MG63 (cell line): ENCODE measurements at regions not wholly inside any gene's neighbourhood (a gene's known extent, or its start where the extent isn't known, plus 50 kb on each side); places are given as distances from the start of the nearest gene placed in this dataset.

Experiments used
- DNase-seq: peaks from one replicate; pipeline ENCODE4 v3.0.0-alpha.2; 2020
- H3K27me3 ChIP-seq: fragments of 250-450 bp; sonication (Bioruptor Pico); 2 replicates; pipeline ENCODE4 v1.5.1; 2020; ENCODE audit warnings: mild to moderate bottlenecking, moderate library complexity
- H3K36me3 ChIP-seq: fragments of 250-450 bp; sonication (Bioruptor Pico); 2 replicates; pipeline ENCODE4 v1.5.1; 2020; ENCODE audit warnings: mild to moderate bottlenecking, moderate library complexity
- H3K4me3 ChIP-seq: fragments of 250-450 bp; sonication (Bioruptor Pico); 2 replicates; pipeline ENCODE4 v1.5.1; 2020; ENCODE audit warnings: mild to moderate bottlenecking, moderate library complexity
- H3K9me3 ChIP-seq: fragments of 250-450 bp; sonication (Bioruptor Pico); 2 replicates; pipeline ENCODE4 v1.5.1; 2020; ENCODE audit warnings: mild to moderate bottlenecking, moderate library complexity

- no peaks in the 10 kb centered on the region for H3K9me3 ChIP-seq
- no peak for DNase-seq
Observed at GRCh38 chr6:56752534-56752933, 109.8 kb upstream of the DST start.

GRCh38 chr6:56752009-56752408, 109.3 kb upstream of the DST start:
- Histone ChIP-seq H3K9me3 (no peaks in the 10 kb centered on the region), H3K27me3 (no peaks in the 10 kb centered on the region), H3K4me3 (no peak overlapping the region), H3K36me3 (no peaks in the 10 kb centered on the region)
- DNase-seq = peak; percentile 10

More at GRCh38 chr6:56752534-56752933, 109.8 kb upstream of the DST start:
- H3K4me3 ChIP-seq = no peak overlapping the region
- no peaks in the 10 kb centered on the region for H3K27me3 ChIP-seq
- H3K36me3 ChIP-seq = no peaks in the 10 kb centered on the region

GRCh38 chr6:56751604-56752003, 108.9 kb upstream of the DST start:
- H3K9me3 ChIP-seq = no peaks in the 10 kb centered on the region
- no peaks in the 10 kb centered on the region for H3K36me3 ChIP-seq
- no peak for DNase-seq
- H3K27me3 ChIP-seq = no peaks in the 10 kb centered on the region
- no peak overlapping the region for H3K4me3 ChIP-seq

GRCh38 chr6:56750686-56751085, 108.0 kb upstream of the DST start:
- DNase-seq = no peak
- Histone ChIP-seq H3K4me3 (no peak overlapping the region), H3K36me3 (no peaks in the 10 kb centered on the region), H3K9me3 (no peaks in the 10 kb centered on the region), H3K27me3 (no peaks in the 10 kb centered on the region)

GRCh38 chr6:56749632-56750151, 107.0 kb upstream of the DST start:
- H3K27me3 ChIP-seq = no peaks in the 10 kb centered on the region
- no peaks in the 10 kb centered on the region for H3K9me3 ChIP-seq
- no peak overlapping the region for H3K4me3 ChIP-seq
- DNase-seq = peak; percentile 36
- no peaks in the 10 kb centered on the region for H3K36me3 ChIP-seq

- DNase-seq = no peak
- no peak overlapping the region for H3K4me3 ChIP-seq
- H3K9me3 ChIP-seq = no peaks in the 10 kb centered on the region
- no peaks in the 10 kb centered on the region for H3K27me3 ChIP-seq
- no peaks in the 10 kb centered on the region for H3K36me3 ChIP-seq
Observed at GRCh38 chr6:56746767-56747504, 104.2 kb upstream of the DST start.

GRCh38 chr6:56745971-56746370, 103.3 kb upstream of the DST start:
- H3K4me3 ChIP-seq = no peak overlapping the region
- H3K9me3 ChIP-seq = no peaks in the 10 kb centered on the region
- H3K27me3 ChIP-seq = no peaks in the 10 kb centered on the region
- no peaks in the 10 kb centered on the region for H3K36me3 ChIP-seq
- no peak for DNase-seq

- no peaks in the 10 kb centered on the region for H3K27me3 ChIP-seq
- DNase-seq = no peak
Observed at GRCh38 chr6:56745081-56745480, 102.4 kb upstream of the DST start.

GRCh38 chr6:56744528-56744927, 101.8 kb upstream of the DST start:
- H3K36me3 ChIP-seq = no peaks in the 10 kb centered on the region
- no peaks in the 10 kb centered on the region for H3K27me3 ChIP-seq
- no peak for DNase-seq
- H3K9me3 ChIP-seq = no peaks in the 10 kb centered on the region
- no peak overlapping the region for H3K4me3 ChIP-seq

More at GRCh38 chr6:56745081-56745480, 102.4 kb upstream of the DST start:
- no peaks in the 10 kb centered on the region for H3K9me3 ChIP-seq
- H3K4me3 ChIP-seq = no peak overlapping the region
- no peaks in the 10 kb centered on the region for H3K36me3 ChIP-seq

- H3K9me3 ChIP-seq = no peaks in the 10 kb centered on the region
- no peak for DNase-seq
- no peaks in the 10 kb centered on the region for H3K36me3 ChIP-seq
- no peaks in the 10 kb centered on the region for H3K27me3 ChIP-seq
- peak overlapping the region; percentile 27 for H3K4me3 ChIP-seq
Observed at GRCh38 chr6:56742122-56742791, 99.6 kb upstream of the DST start.

- no peaks in the 10 kb centered on the region for H3K9me3 ChIP-seq
- no peaks in the 10 kb centered on the region for H3K36me3 ChIP-seq
- no peaks in the 10 kb centered on the region for H3K27me3 ChIP-seq
- DNase-seq = no peak
- no peak overlapping the region; the same call in 1 of the 2 replicates for H3K4me3 ChIP-seq
Observed at GRCh38 chr6:56741472-56741871, 98.8 kb upstream of the DST start.

GRCh38 chr6:56739836-56740815, 97.4 kb upstream of the DST start:
- Histone ChIP-seq H3K27me3 (no peaks in the 10 kb centered on the region), H3K4me3 (no peak overlapping the region), H3K9me3 (no peaks in the 10 kb centered on the region), H3K36me3 (no peaks in the 10 kb centered on the region)
- DNase-seq = no peak

GRCh38 chr6:56736804-56737203, 94.1 kb upstream of the DST start:
- H3K27me3 ChIP-seq = no peaks in the 10 kb centered on the region
- DNase-seq = no peak

GRCh38 chr6:56734335-56734734, 91.6 kb upstream of the DST start:
- Histone ChIP-seq H3K36me3 (no peaks in the 10 kb centered on the region), H3K4me3 (no peak overlapping the region), H3K9me3 (no peaks in the 10 kb centered on the region), H3K27me3 (no peaks in the 10 kb centered on the region)
- DNase-seq = no peak

More at GRCh38 chr6:56736804-56737203, 94.1 kb upstream of the DST start:
- Histone ChIP-seq H3K36me3 (no peaks in the 10 kb centered on the region), H3K9me3 (no peaks in the 10 kb centered on the region), H3K4me3 (no peak overlapping the region)

- Histone ChIP-seq H3K27me3 (no peaks in the 10 kb centered on the region), H3K9me3 (no peaks in the 10 kb centered on the region), H3K4me3 (no peak overlapping the region), H3K36me3 (no peaks in the 10 kb centered on the region)
- no peak for DNase-seq
Observed at GRCh38 chr6:56733211-56733697, 90.6 kb upstream of the DST start.

- no peaks in the 10 kb centered on the region for H3K36me3 ChIP-seq
- DNase-seq = no peak
- H3K4me3 ChIP-seq = no peak overlapping the region
- H3K27me3 ChIP-seq = no peaks in the 10 kb centered on the region
- no peaks in the 10 kb centered on the region for H3K9me3 ChIP-seq
Observed at GRCh38 chr6:56732517-56732916, 89.8 kb upstream of the DST start.
